NCI-H2081 (cell line): ENCODE measurements at regions not wholly inside any gene's neighbourhood (a gene's known extent, or its start where the extent isn't known, plus 50 kb on each side); places are given as distances from the start of the nearest gene placed in this dataset.
A peak's percentile ranks its signal among the peaks of the same experiment; 100 is the strongest.

Experiments
- DNase-seq, 2 experiments: peaks; one replicate each; lab custom pipeline; 2025; lab: John Stamatoyannopoulos, UW

- no peak for DNase-seq
Observed at GRCh38 chr2:204477358-204477950, 67.8 kb upstream of the PARD3B start.

GRCh38 chr2:204479557-204479956 lies 65.7 kb upstream of the PARD3B start:
- no peak for DNase-seq

GRCh38 chr2:204480676-204481075 lies 64.6 kb upstream of the PARD3B start:
- no peak for DNase-seq

- DNase-seq, result peak; percentile 6 to 30
Observed at GRCh38 chr2:204483608-204484081, 61.6 kb upstream of the PARD3B start.

GRCh38 chr2:204486321-204486720 lies 59.0 kb upstream of the PARD3B start:
- DNase-seq, result no peak

GRCh38 chr2:204486805-204487204 lies 58.5 kb upstream of the PARD3B start:
- no peak for DNase-seq

GRCh38 chr2:204487447-204488229 lies 57.6 kb upstream of the PARD3B start:
- DNase-seq, result no peak

- peak in 1 of 2 experiments; percentile 32 for DNase-seq
Observed at GRCh38 chr2:204491528-204491927, 53.7 kb upstream of the PARD3B start.

- no peak for DNase-seq
Observed at GRCh38 chr2:204492417-204492816, 52.9 kb upstream of the PARD3B start.

GRCh38 chr2:204494681-204495080 lies 50.6 kb upstream of the PARD3B start:
- DNase-seq, result no peak

GRCh38 chr2:204495381-204495780 lies 49.9 kb upstream of the PARD3B start:
- DNase-seq, result no peak
